HCT116 (cell line): ENCODE measurements at regions not wholly inside any gene's neighbourhood (a gene's known extent, or its start where the extent isn't known, plus 50 kb on each side); places are given as distances from the start of the nearest gene placed in this dataset.

Experiments
- ATAC-seq: fragments of 200-7000 bp; cut with Tn5 transposase; 2 replicates; pipeline ENCODE4 v1.9.1; 2020; ENCODE audit warnings: mild to moderate bottlenecking, moderate library complexity
- BruUV-seq: library from RNA; stranded (reverse); fragments of 400-500 nt; replicated peaks from 2 replicates; lab custom pipeline; 2021; lab: Mats Ljungman, UMichigan
- CTCF ChIA-PET: fragments of 300-600 bp; sonication (Branson Sonifier 250); formaldehyde crosslinking; loops from one replicate; lab custom pipeline; 2021; ENCODE audit warnings: antibody characterized with exemption; lab: Charles Lee
- POLR2A ChIA-PET: fragments of 300-600, 350-600 bp; sonication (Branson Sonifier 250); formaldehyde crosslinking; loops from one replicate; lab custom pipeline; 2021; ENCODE audit warnings: antibody characterized with exemption; lab: Charles Lee
- RAD21 ChIA-PET, 2 experiments: fragments of 300-600 bp; sonication (Branson Sonifier 250); formaldehyde crosslinking; loops; one replicate each; lab custom pipeline; 2023; ENCODE audit warnings: low total read pairs in 2 of 2; ENCODE audit not compliant: uncharacterized antibody in 2 of 2, unreplicated experiment in 2 of 2, low non-redundant PET in 1 of 2; lab: Charles Lee
- DNase-seq: peaks from one replicate; pipeline ENCODE4 v3.0.0-alpha.2; 2010; ENCODE audit warnings: low read depth, low spot score
- H2AFZ ChIP-seq: fragments of 200-600 bp; shearing (Covaris generic), sonication (generic); 2 replicates; pipeline ENCODE4 v1.6.1; 2017; ENCODE audit warnings: low read depth, mixed run types, mixed read lengths, antibody characterized with exemption, low read length; ENCODE audit not compliant: poor library complexity, severe bottlenecking
- H3K27ac ChIP-seq: 2 replicates; pipeline ENCODE4 v1.5.1; 2012; ENCODE audit warnings: low read depth, low read length
- H3K27me3 ChIP-seq: fragments of 200-600 bp; sonication (generic); 2 replicates; pipeline ENCODE4 v1.6.1; 2016; ENCODE audit warnings: mixed run types, low read length, mixed read lengths; ENCODE audit not compliant: insufficient read depth
- H3K36me3 ChIP-seq, 2 experiments: fragments of 200-500 bp in 1 of 2; fragments of 200-600 bp in 1 of 2; sonication (Bioruptor generic) in 1 of 2; sonication (generic) in 1 of 2; 2 replicates each; pipeline versions ENCODE4 v1.5.1 to v1.6.1; 2014 to 2016; ENCODE audit warnings: low read length in 2 of 2, inconsistent platforms in 1 of 2, mixed read lengths in 1 of 2, mixed run types in 1 of 2; ENCODE audit not compliant: insufficient read depth in 2 of 2, control insufficient read depth in 1 of 2
- H3K4me1 ChIP-seq, 2 experiments: fragments of 200-600 bp in 1 of 2; sonication (generic) in 1 of 2; 2 replicates each; pipeline versions ENCODE4 v1.5.1 to v1.6.1; 2012 to 2017; ENCODE audit warnings: low read length in 2 of 2, inconsistent platforms in 1 of 2, mild to moderate bottlenecking in 1 of 2, mixed read lengths in 1 of 2, mixed run types in 1 of 2, moderate library complexity in 1 of 2; ENCODE audit not compliant: insufficient read depth in 2 of 2, control insufficient read depth in 1 of 2
- H3K4me2 ChIP-seq: fragments of 200-600 bp; sonication (generic); 2 replicates; pipeline ENCODE4 v1.6.1; 2017; ENCODE audit warnings: mixed run types, low read length, mixed read lengths
- H3K4me3 ChIP-seq, 2 experiments: fragments of 200-600 bp in 1 of 2; sonication (generic) in 1 of 2; replicated peaks in 1 of 2; 2 replicates each; pipeline ENCODE4 v1.5.1; 2011 to 2016; ENCODE audit warnings: low read length in 2 of 2, control low read depth in 1 of 2, low read depth in 1 of 2, mild to moderate bottlenecking in 1 of 2, mixed read lengths in 1 of 2, mixed run types in 1 of 2
- H3K79me2 ChIP-seq: fragments of 200-600 bp; sonication (generic); 2 replicates; pipeline ENCODE4 v1.6.1; 2017; ENCODE audit warnings: mild to moderate bottlenecking, mixed run types, low read length, moderate library complexity, mixed read lengths; ENCODE audit not compliant: insufficient read depth
- H3K9ac ChIP-seq: fragments of 200-600 bp; sonication (generic); 2 replicates; pipeline ENCODE4 v1.6.1; 2016; ENCODE audit warnings: low read length, mixed read lengths
- H3K9me2 ChIP-seq: fragments of 200-600 bp; sonication (generic), shearing (Covaris generic); 2 replicates; pipeline ENCODE4 v1.6.1; 2017; ENCODE audit warnings: mixed run types, mild to moderate bottlenecking, moderate library complexity; ENCODE audit not compliant: insufficient read depth
- H3K9me3 ChIP-seq, 2 experiments: fragments of 200-500 bp in 1 of 2; fragments of 200-600 bp in 1 of 2; sonication (Bioruptor generic) in 1 of 2; sonication (generic) in 1 of 2; 2 replicates each; pipeline ENCODE4 v1.6.1; 2014 to 2017; ENCODE audit warnings: low read length in 2 of 2, mixed read lengths in 2 of 2, inconsistent platforms in 1 of 2, low read depth in 1 of 2, mild to moderate bottlenecking in 1 of 2, mixed run types in 1 of 2, moderate library complexity in 1 of 2; ENCODE audit not compliant: control insufficient read depth in 1 of 2, insufficient read depth in 1 of 2
- H4K20me1 ChIP-seq: fragments of 200-600 bp; sonication (generic), shearing (Covaris generic); 2 replicates; pipeline ENCODE4 v1.6.1; 2017; ENCODE audit warnings: mixed run types, mild to moderate bottlenecking, moderate library complexity; ENCODE audit not compliant: insufficient read depth
- EGR1 ChIP-seq: IDR thresholded peaks from 2 replicates; pipeline ENCODE4 v1.6.1; 2012; ENCODE audit warnings: low read depth
- ELF1 ChIP-seq: IDR thresholded peaks from 2 replicates; pipeline ENCODE4 v1.6.1; 2012; ENCODE audit warnings: low read depth, borderline replicate concordance
- EZH2 ChIP-seq: fragments of 200-600 bp; sonication (generic); IDR thresholded peaks from 2 replicates; pipeline ENCODE4 v1.6.1; 2017; ENCODE audit warnings: antibody characterized with exemption, mixed run types
- FOSL1 ChIP-seq: IDR thresholded peaks from 2 replicates; pipeline ENCODE4 v1.6.1; 2012; ENCODE audit warnings: low read depth
- JUND ChIP-seq: IDR thresholded peaks from 2 replicates; pipeline ENCODE4 v1.6.1; 2012
- POLR2A ChIP-seq: IDR thresholded peaks from 2 replicates; pipeline ENCODE4 v1.7.0; 2011; ENCODE audit warnings: borderline replicate concordance; ENCODE audit not compliant: insufficient read depth, insufficient read length; ENCODE audit errors: extremely low read depth
- RAD21 ChIP-seq: IDR thresholded peaks from 2 replicates; pipeline ENCODE4 v1.6.1; 2012; ENCODE audit warnings: low read depth, mild to moderate bottlenecking
- SIN3A ChIP-seq: IDR thresholded peaks from 2 replicates; pipeline ENCODE4 v1.6.1; 2012; ENCODE audit warnings: low read depth
- SP1 ChIP-seq: IDR thresholded peaks from 2 replicates; pipeline ENCODE4 v1.6.1; 2012; ENCODE audit warnings: low read depth
- ZBTB33 ChIP-seq: IDR thresholded peaks from 2 replicates; pipeline ENCODE4 v1.6.1; 2011; ENCODE audit warnings: mild to moderate bottlenecking, low read length, moderate library complexity; ENCODE audit not compliant: insufficient replicate concordance; ENCODE audit errors: extremely low read depth
- ZFX ChIP-seq: fragments of 450-650 bp; IDR thresholded peaks from 2 replicates; pipeline ENCODE4 v1.6.1; 2017
- intact Hi-C: fragments of 100-400 bp; cut with micrococcal nuclease; formaldehyde crosslinking; loops from 2 replicates; pipeline ENCODE4 v1.10.0; 2022
- TF ChIP-seq, protein P1 (sequence below): IDR thresholded peaks from 2 replicates; pipeline ENCODE4 v1.6.1; 2012; ENCODE audit warnings: low read depth

DNA sequence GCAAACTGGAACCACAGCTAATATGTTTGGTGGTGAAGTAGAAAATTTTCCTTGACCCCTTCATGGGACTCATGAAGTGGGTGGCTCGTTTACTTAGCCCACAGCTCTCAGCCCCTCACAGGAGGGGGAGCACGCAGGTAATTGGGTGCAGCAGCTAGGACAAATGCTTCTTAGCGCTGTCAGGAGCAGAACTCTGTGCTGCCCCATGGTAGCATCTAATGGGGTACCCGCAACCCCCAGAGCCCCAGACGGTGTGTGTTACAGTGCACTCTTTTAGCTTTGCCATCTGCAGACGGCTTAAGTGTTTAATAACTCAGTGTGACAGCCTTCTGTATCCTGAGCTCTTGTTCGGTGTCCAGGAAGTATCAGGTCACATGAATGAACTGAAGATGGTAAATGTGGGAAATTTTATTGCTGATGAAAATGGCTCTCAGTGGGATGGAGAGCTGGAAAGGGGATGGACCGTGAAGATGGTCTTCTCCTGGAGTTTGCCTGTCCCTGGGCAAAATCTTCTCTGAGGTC, 189.6 kb upstream of the ZRANB2 start:
- H3K36me3 ChIP-seq: no peaks in the 10 kb centered on the region
- CTCF ChIA-PET: no interaction called here
- no peak for ATAC-seq
- RAD21 ChIA-PET: no interaction called here
- BruUV-seq: no TSS peak
- H2AFZ ChIP-seq: no peak overlapping the region
- intact Hi-C loops: no loop called here
- H3K9me2 ChIP-seq: no peaks in the 10 kb centered on the region
- no peaks in the 10 kb centered on the region for H3K4me1 ChIP-seq
- no peaks in the 10 kb centered on the region for H3K79me2 ChIP-seq
- H3K9me3 ChIP-seq: no peaks in the 10 kb centered on the region
- H3K4me2 ChIP-seq: no peak overlapping the region
- TF ChIP-seq FOSL1 (no peak), ELF1 (no peak), JUND (no peak), POLR2A (no peak), RAD21 (no peak), EGR1 (no peak), SIN3A (no peak), EZH2 (no peak), ZBTB33 (no peak), ZFX (no peak), SP1 (no peak)
- TF ChIP-seq, protein P1, sequence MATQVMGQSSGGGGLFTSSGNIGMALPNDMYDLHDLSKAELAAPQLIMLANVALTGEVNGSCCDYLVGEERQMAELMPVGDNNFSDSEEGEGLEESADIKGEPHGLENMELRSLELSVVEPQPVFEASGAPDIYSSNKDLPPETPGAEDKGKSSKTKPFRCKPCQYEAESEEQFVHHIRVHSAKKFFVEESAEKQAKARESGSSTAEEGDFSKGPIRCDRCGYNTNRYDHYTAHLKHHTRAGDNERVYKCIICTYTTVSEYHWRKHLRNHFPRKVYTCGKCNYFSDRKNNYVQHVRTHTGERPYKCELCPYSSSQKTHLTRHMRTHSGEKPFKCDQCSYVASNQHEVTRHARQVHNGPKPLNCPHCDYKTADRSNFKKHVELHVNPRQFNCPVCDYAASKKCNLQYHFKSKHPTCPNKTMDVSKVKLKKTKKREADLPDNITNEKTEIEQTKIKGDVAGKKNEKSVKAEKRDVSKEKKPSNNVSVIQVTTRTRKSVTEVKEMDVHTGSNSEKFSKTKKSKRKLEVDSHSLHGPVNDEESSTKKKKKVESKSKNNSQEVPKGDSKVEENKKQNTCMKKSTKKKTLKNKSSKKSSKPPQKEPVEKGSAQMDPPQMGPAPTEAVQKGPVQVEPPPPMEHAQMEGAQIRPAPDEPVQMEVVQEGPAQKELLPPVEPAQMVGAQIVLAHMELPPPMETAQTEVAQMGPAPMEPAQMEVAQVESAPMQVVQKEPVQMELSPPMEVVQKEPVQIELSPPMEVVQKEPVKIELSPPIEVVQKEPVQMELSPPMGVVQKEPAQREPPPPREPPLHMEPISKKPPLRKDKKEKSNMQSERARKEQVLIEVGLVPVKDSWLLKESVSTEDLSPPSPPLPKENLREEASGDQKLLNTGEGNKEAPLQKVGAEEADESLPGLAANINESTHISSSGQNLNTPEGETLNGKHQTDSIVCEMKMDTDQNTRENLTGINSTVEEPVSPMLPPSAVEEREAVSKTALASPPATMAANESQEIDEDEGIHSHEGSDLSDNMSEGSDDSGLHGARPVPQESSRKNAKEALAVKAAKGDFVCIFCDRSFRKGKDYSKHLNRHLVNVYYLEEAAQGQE: no peak
- TF ChIP-seq, all 23 proteins: peak for 0
- POLR2A ChIA-PET: no interaction called here
- no peak overlapping the region for H3K27ac ChIP-seq
- no peak overlapping the region for H3K9ac ChIP-seq
- no peaks in the 10 kb centered on the region for H4K20me1 ChIP-seq
- H3K4me3 ChIP-seq: no peak overlapping the region
- DNase-seq: no peak
- no peaks in the 10 kb centered on the region; the same call in 1 of the 2 replicates for H3K27me3 ChIP-seq
